ENCODE measurements at regions not wholly inside any gene's neighbourhood (a gene's known extent, or its start where the extent isn't known, plus 50 kb on each side); places are given as distances from the start of the nearest gene placed in this dataset.

GRCh38 chr22:25352294-25352680, 132.8 kb downstream of the CRYBB2 start:
- no peak for ATAC-seq
- TF ChIP-seq CSRNP3 (CRISPR knock-in tag; IDR thresholded peaks at IDR 0.05): no peak
- no peak for TF ChIP-seq ZFP30 (CRISPR knock-in tag; IDR thresholded peaks at IDR 0.05)
- no peak for TF ChIP-seq ZNF565 (CRISPR knock-in tag; conservative IDR thresholded peaks at IDR 0.05; ENCODE audit: low read depth)
- TF ChIP-seq ZFP3 (CRISPR knock-in tag; IDR thresholded peaks at IDR 0.05): no peak
- TF ChIP-seq GLIS3 (CRISPR knock-in tag; IDR thresholded peaks at IDR 0.05): no peak
- no peak for TF ChIP-seq BACH2 (CRISPR knock-in tag; IDR thresholded peaks at IDR 0.05; ENCODE audit: borderline replicate concordance)
- TF ChIP-seq OSR1 (CRISPR knock-in tag; IDR thresholded peaks at IDR 0.05): no peak
- TF ChIP-seq PPARA (CRISPR knock-in tag; IDR thresholded peaks at IDR 0.05; ENCODE audit: borderline replicate concordance): no peak
- no peak for TF ChIP-seq PATZ1 (CRISPR knock-in tag; IDR thresholded peaks at IDR 0.05; ENCODE audit: borderline replicate concordance)

DNA sequence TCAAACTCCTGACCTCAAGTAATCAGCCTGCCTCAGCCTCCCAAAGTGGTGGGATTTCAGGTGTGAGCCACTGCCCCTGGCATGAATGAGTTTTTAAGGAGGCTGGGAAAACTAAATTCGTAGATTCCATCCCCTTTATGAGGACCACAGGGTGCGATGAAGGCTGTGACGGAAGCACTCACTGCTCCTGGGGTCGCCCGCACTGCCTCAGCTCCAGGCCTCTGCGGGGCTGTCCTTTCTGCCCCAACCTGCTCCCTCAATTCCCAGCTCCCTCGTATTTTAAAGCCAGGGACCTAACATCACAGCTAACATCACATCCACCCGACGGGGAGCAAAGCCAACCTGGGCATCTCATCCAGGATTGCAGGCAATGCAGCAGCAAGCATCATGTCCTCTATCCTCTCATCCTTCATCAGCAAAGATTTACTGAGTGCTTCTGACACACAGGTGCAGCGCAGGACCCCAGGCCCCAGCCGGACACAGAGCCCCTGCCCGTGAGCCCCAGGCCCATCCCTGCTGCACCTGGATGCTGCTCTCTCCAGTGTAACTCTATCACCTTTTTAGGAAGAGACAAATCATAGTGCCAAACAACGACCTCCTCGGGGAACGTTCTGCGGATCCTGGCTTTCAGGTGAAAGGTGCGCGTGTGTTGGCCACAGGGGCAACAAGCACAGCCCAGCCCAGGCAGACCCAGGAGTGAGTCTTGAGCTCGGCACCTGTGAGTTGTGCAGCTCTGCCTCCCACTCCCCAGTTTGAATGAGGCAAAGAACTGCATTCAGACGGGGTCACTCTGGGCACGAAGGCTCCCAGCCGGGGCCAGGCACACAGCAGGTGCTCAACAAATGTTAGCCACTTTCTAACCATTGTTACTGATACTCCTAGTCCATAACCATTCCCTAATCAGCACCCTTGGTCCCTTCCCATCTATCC, 134.3 kb downstream of the CRYBB2 start:
- ATAC-seq: no peak
- no peak for TF ChIP-seq TOX (CRISPR knock-in tag; IDR thresholded peaks at IDR 0.05; ENCODE audit: borderline replicate concordance)
- no peak for TF ChIP-seq ISL1 (CRISPR knock-in tag; IDR thresholded peaks at IDR 0.05)
- no peak for TF ChIP-seq SNAI2 (CRISPR knock-in tag; IDR thresholded peaks at IDR 0.05)
- TF ChIP-seq GLIS3 (CRISPR knock-in tag; IDR thresholded peaks at IDR 0.05): no peak
- no peak for TF ChIP-seq OSR1 (CRISPR knock-in tag; IDR thresholded peaks at IDR 0.05)
- TF ChIP-seq BACH2 (CRISPR knock-in tag; IDR thresholded peaks at IDR 0.05; ENCODE audit: borderline replicate concordance): no peak
- no peak for TF ChIP-seq TSHZ2 (CRISPR knock-in tag; IDR thresholded peaks at IDR 0.05)

DNA sequence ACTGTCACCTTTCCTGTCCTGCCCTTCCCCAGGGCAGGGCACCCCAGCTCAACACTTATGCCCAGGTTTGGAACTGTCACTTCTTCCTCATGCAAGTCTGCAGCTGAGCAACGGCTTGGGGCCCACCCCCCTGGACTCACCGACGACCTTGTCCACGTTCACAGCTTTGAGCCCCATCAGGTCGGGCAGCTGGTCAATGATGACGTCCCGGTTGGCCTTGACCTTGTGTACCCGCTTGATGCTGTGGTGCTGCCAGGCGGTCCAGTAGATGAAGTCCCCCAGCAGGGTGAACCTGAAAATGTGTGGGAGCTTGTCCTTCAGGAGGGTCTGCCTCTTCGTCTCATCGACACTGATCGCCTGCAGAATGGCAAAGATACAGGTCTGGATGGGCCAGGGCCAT, 135.0 kb downstream of the CRYBB2 start:
- ATAC-seq: no peak
- TF ChIP-seq ISL1 (CRISPR knock-in tag; IDR thresholded peaks at IDR 0.05) (no peak), SNAI2 (CRISPR knock-in tag; IDR thresholded peaks at IDR 0.05) (no peak), ARNTL (CRISPR knock-in tag; IDR thresholded peaks at IDR 0.05; ENCODE audit: borderline replicate concordance, low read depth) (no peak), CSRNP3 (CRISPR knock-in tag; IDR thresholded peaks at IDR 0.05) (no peak), GLIS3 (CRISPR knock-in tag; IDR thresholded peaks at IDR 0.05) (no peak), TSHZ2 (CRISPR knock-in tag; IDR thresholded peaks at IDR 0.05) (no peak), CSDC2 (CRISPR knock-in tag; IDR thresholded peaks at IDR 0.05) (no peak)

DNA sequence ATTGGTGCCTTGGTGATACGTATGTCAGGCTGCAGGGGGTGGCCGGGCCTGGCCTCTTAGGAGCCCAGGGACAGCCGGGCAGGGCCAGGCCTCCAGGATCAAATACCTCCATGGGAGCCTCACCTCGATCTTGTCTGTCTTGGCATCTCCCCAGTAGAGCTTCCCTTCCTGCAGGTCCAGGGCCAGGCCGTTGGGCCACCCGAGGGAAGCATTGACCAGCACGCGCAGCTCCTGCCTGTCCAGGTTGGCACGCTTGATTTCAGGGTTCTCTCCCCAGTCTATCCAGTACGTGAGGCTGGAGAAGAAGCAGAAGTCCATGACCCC, 137.7 kb downstream of the CRYBB2 start:
- no peak for ATAC-seq
- TF ChIP-seq PPARA (CRISPR knock-in tag; IDR thresholded peaks at IDR 0.05; ENCODE audit: borderline replicate concordance): no peak
- TF ChIP-seq RARB (CRISPR knock-in tag; IDR thresholded peaks at IDR 0.05): no peak
- TF ChIP-seq ZNF565 (CRISPR knock-in tag; conservative IDR thresholded peaks at IDR 0.05; ENCODE audit: low read depth): no peak
- TF ChIP-seq ZFP30 (CRISPR knock-in tag; IDR thresholded peaks at IDR 0.05): no peak
- no peak for TF ChIP-seq CSRNP3 (CRISPR knock-in tag; IDR thresholded peaks at IDR 0.05)
- TF ChIP-seq TSHZ2 (CRISPR knock-in tag; IDR thresholded peaks at IDR 0.05): no peak
- no peak for TF ChIP-seq BACH2 (CRISPR knock-in tag; IDR thresholded peaks at IDR 0.05; ENCODE audit: borderline replicate concordance)
- TF ChIP-seq GLIS3 (CRISPR knock-in tag; IDR thresholded peaks at IDR 0.05): no peak
- no peak for TF ChIP-seq ZC3H10 (CRISPR knock-in tag; IDR thresholded peaks at IDR 0.05)
